Transverse colon (tissue), 4 donors: ENCODE measurements at regions not wholly inside any gene's neighbourhood (a gene's known extent, or its start where the extent isn't known, plus 50 kb on each side); places are given as distances from the start of the nearest gene placed in this dataset.

Experiments
- DNase-seq: peaks from one replicate; pipeline ENCODE4 v3.0.0-alpha.2; 2019
- H3K27ac ChIP-seq, 4 donors: fragments of 200-600 bp; sonication (generic); 2 replicates each; pipeline ENCODE4 v1.5.1; 2016 to 2018; ENCODE audit warnings: inconsistent platforms in 4 of 4
- H3K27me3 ChIP-seq: fragments of 200-600 bp; sonication (generic); 2 replicates; pipeline ENCODE4 v1.5.1; 2017; ENCODE audit warnings: inconsistent platforms
- H3K36me3 ChIP-seq, 4 donors: fragments of 200-600 bp; sonication (generic); 2 replicates each; pipeline ENCODE4 v1.5.1; 2017 to 2019; ENCODE audit warnings: inconsistent platforms in 4 of 4
- H3K4me1 ChIP-seq, 4 donors: fragments of 200-600 bp; sonication (generic); 2 replicates each; pipeline ENCODE4 v1.5.1; 2017 to 2020; ENCODE audit warnings: inconsistent platforms in 4 of 4
- H3K4me3 ChIP-seq, 4 donors: fragments of 200-600 bp; sonication (generic); 1 replicate in 1 of 4; 2 replicates in 3 of 4; pipeline versions ENCODE4 v1.5.1 to v1.6.1; 2017 to 2019; ENCODE audit warnings: inconsistent platforms in 4 of 4
- H3K9me3 ChIP-seq, 2 donors: fragments of 200-600 bp; sonication (generic); 2 replicates each; pipeline ENCODE4 v1.5.1; 2017 to 2019; ENCODE audit warnings: inconsistent platforms in 2 of 2
- EP300 ChIP-seq: sonication (generic); formaldehyde crosslinking; IDR thresholded peaks from one replicate; pipeline ENCODE4 v1.6.1; 2017; ENCODE audit warnings: antibody characterized with exemption, low read depth
- POLR2A ChIP-seq: fragments of 450-650 bp; IDR thresholded peaks from one replicate; pipeline ENCODE4 v1.6.1; 2016; ENCODE audit warnings: antibody characterized with exemption, mild to moderate bottlenecking, moderate library complexity
- POLR2AphosphoS5 ChIP-seq, 3 donors: sonication (generic); formaldehyde crosslinking; IDR thresholded peaks; one replicate each; pipeline ENCODE4 v1.6.1; 2016; ENCODE audit warnings: antibody characterized with exemption in 3 of 3
- WGBS, 2 donors: methylation state at CpG; one replicate each; pipeline ENCODE4 v1.1.5; 2018; ENCODE audit warnings: low coverage in 1 of 2; 5-methylcytosine and 5-hydroxymethylcytosine counted together
- in situ Hi-C, 4 donors: fragments of 200-750 bp; cut with MboI; loops; one replicate each; pipeline versions ENCODE4 v1.15.0 to v1.15.1; 2017; ENCODE audit warnings: low sequenced_read_pairs in 3 of 4, low pct_ligation_motif_present in 1 of 4, low pct_unique_long_range_greater_than_20kb in 1 of 4
- intact Hi-C: fragments of 100-400 bp; cut with DNase I; formaldehyde crosslinking; loops from one replicate; pipeline ENCODE4 v1.15.1; 2023; ENCODE audit warnings: low total_unique reads
- TF ChIP-seq, protein P1 (sequence below), 5 experiments: fragments of 200-600 bp in 3 of 5; fragments of 450-650 bp in 2 of 5; sonication (generic) in 3 of 5; IDR thresholded peaks; 1 replicate in 2 of 5; 2 replicates in 3 of 5; pipeline ENCODE4 v1.5.1; 2016 to 2017; ENCODE audit warnings: antibody characterized with exemption in 5 of 5, inconsistent platforms in 3 of 5, mild to moderate bottlenecking in 2 of 5, moderate library complexity in 1 of 5

DNA sequence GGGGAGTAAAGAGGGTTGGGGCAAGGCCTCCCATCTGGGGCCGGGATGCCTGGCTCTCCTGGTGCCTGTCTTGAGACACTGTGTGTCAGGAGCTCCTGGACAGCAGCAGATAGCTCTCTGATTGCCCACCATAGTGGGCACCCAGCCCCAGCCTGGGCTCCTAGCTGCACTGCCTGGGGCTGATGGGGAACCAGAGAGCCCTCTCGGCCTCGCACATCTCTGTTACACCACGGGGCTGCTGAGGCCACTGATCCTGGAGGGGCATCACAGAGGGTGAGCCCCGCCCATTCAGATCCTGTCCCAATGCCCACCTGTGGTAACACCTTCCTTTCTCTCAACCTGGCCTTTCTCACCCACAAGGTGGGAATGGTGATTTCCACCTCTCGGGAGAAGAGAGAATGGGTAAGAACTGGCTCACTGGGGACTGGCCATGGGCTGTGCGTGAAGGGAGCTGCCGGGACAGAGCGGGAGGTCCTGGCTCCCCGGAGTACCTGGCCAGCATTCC, 135.9 kb downstream of the URI1 start:
- Histone ChIP-seq H3K27ac (no peak overlapping the region), H3K9me3 (no peaks in the 10 kb centered on the region), H3K4me1 (no peaks in the 10 kb centered on the region), H3K36me3 (no peaks in the 10 kb centered on the region), H3K4me3 (no peak overlapping the region), H3K27me3 (no peaks in the 10 kb centered on the region)
- TF ChIP-seq, protein P1, sequence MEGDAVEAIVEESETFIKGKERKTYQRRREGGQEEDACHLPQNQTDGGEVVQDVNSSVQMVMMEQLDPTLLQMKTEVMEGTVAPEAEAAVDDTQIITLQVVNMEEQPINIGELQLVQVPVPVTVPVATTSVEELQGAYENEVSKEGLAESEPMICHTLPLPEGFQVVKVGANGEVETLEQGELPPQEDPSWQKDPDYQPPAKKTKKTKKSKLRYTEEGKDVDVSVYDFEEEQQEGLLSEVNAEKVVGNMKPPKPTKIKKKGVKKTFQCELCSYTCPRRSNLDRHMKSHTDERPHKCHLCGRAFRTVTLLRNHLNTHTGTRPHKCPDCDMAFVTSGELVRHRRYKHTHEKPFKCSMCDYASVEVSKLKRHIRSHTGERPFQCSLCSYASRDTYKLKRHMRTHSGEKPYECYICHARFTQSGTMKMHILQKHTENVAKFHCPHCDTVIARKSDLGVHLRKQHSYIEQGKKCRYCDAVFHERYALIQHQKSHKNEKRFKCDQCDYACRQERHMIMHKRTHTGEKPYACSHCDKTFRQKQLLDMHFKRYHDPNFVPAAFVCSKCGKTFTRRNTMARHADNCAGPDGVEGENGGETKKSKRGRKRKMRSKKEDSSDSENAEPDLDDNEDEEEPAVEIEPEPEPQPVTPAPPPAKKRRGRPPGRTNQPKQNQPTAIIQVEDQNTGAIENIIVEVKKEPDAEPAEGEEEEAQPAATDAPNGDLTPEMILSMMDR (IDR thresholded peaks at IDR 0.05): no peak
- TF ChIP-seq EP300 (no peak), POLR2AphosphoS5 (IDR thresholded peaks at IDR 0.05) (no peak), POLR2A (no peak)
- intact Hi-C loops (no loop called here), in situ Hi-C loops (no loop called here)
- WGBS, 2 donors: 89% methylated on average over 10 of the region's 10 CpGs; no CpG with 5 or more reads in 1 of the 2 donors
- peak; percentile 3 for DNase-seq

DNA sequence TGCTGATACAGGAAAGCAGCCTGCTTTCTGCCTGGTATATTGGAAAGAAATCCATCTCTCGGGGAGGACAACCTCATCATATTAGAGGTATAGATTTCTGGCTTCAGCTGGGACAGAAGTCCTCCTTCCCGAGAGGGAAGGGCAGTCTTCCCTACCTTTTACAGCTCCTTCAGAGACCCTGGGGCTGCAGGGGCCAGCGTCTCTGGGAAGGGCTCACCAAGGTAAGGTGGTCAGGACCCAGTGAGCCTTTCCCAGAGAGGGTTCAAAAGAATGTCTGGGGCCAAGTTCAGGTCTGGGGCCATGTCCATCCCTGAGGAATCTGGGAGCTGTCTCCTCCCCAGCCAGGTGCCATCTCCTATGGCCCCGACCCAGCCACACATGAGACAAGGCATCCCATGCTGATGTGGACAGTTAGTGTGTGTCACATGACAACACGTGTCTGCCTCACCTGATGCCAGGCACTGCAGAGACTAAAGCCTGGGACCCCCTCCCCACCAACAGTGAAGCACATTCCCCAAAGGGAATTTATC, 136.4 kb downstream of the URI1 start:
- Histone ChIP-seq H3K9me3 (no peaks in the 10 kb centered on the region), H3K4me3 (no peak overlapping the region), H3K36me3 (no peaks in the 10 kb centered on the region), H3K27ac (no peak overlapping the region), H3K4me1 (no peaks in the 10 kb centered on the region), H3K27me3 (no peaks in the 10 kb centered on the region)
- TF ChIP-seq, protein P1 (IDR thresholded peaks at IDR 0.05): no peak
- no peak for TF ChIP-seq EP300
- TF ChIP-seq POLR2AphosphoS5 (IDR thresholded peaks at IDR 0.05): no peak
- TF ChIP-seq POLR2A: no peak
- intact Hi-C loops (no loop called here), in situ Hi-C loops (no loop called here)
- DNase-seq: peak; percentile 3
- WGBS, 2 donors: 67% methylated on average over 5 of the region's 5 CpGs; no CpG with 5 or more reads in 1 of the 2 donors

DNA sequence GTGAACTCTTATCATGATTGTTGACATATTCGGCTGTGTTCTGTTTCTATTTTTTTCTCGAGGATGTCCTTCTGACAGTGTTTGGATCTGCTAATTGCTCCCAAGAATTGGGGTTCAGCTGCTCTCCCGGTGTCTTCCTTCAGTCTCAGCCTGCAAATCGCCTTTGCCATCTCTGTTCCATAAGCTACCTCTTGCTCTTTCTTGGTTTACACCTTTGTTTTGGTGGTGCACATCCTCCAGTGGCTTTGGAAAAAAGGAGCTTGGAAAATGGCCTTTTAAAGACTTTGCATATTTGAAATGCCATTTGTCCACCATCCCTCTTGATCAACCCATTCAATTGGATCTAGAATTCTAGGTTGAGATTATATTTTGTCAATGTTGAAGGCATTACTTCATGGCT, 137.2 kb downstream of the URI1 start:
- TF ChIP-seq, protein P1 (IDR thresholded peaks at IDR 0.05): no peak
- TF ChIP-seq POLR2AphosphoS5 (IDR thresholded peaks at IDR 0.05): no peak
- no peak for TF ChIP-seq POLR2A
- no peak for TF ChIP-seq EP300

DNA sequence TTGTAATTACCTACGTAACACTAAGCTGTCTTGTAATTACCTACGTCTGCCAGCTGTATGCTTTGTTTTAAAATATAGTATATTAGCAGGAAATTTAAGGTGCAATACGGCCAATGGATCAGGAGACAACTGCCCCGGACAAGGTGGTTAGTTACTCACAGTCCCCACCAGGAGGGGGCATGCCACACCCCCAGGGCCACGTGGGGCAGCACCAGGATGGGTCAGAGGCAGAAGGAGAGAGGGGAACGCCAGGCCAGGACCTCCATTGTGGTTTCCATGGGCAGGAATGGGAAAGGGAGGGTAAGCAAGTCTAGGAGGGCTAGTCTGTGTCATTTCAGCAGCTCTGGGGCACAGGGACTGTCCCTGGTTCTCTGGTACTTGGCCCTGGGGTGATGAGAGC, 140.1 kb downstream of the URI1 start:
- in situ Hi-C loops: no loop called here

More for the DNA sequence above, 137.2 kb downstream of the URI1 start:
- Histone ChIP-seq H3K27ac (no peak overlapping the region), H3K9me3 (no peaks in the 10 kb centered on the region), H3K27me3 (no peaks in the 10 kb centered on the region), H3K4me1 (no peaks in the 10 kb centered on the region), H3K4me3 (no peak overlapping the region), H3K36me3 (no peaks in the 10 kb centered on the region)
- 83 to 91% methylated on average over 3 to 4 of the region's 4 CpGs for WGBS, 2 donors
- in situ Hi-C loops: no loop called here
- DNase-seq: no peak
- intact Hi-C loops: no loop called here

More for the DNA sequence above, 140.1 kb downstream of the URI1 start:
- WGBS, 2 donors: 67 to 77% methylated on average over 2 to 6 of the region's 6 CpGs
- TF ChIP-seq POLR2AphosphoS5 (IDR thresholded peaks at IDR 0.05): no peak
- TF ChIP-seq EP300: no peak
- TF ChIP-seq, protein P1 (IDR thresholded peaks at IDR 0.05): no peak
- no peak for TF ChIP-seq POLR2A
- Histone ChIP-seq H3K36me3 (no peaks in the 10 kb centered on the region), H3K9me3 (no peaks in the 10 kb centered on the region), H3K4me1 (no peaks in the 10 kb centered on the region), H3K27me3 (no peaks in the 10 kb centered on the region), H3K27ac (no peak overlapping the region), H3K4me3 (no peak overlapping the region)
- intact Hi-C loops: no loop called here
- no peak for DNase-seq
